GM18909 (cell line): ENCODE measurements at regions not wholly inside any gene's neighbourhood (a gene's known extent, or its start where the extent isn't known, plus 50 kb on each side); places are given as distances from the start of the nearest gene placed in this dataset.

Source experiments
- ATAC-seq: cut with Tn5 transposase; IDR thresholded peaks from one replicate; pipeline ENCODE4 v1.9.1; 2021; ENCODE audit warnings: mild to moderate bottlenecking; ENCODE audit not compliant: unreplicated experiment, poor library complexity

DNA sequence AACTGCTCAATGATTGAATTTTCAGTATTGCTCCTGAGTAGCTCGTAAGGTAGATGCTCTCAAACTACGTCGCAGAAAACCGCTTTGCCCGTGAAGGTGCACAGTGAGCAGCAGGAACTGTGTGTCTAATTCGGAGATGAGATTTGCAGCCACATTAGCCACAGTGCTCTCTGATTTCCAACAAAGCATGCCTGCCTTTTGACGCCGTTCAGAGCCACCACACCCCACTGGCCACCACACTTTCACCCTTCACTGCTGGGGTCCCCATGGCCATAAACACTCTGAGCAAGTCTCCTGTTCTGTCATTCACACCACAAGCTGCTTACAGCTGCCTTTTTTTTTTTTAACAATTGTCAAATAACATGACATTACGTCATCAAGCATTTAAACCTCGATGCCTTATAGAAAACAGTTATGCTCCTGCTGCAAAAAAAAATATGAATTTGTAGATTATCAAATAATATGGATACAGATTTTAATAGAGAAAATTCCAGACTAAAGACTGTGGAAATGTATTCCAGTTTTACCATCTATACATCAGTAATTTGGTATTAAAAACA lies 578.8 kb upstream of the PFKP start:
- ATAC-seq, result no peak

DNA sequence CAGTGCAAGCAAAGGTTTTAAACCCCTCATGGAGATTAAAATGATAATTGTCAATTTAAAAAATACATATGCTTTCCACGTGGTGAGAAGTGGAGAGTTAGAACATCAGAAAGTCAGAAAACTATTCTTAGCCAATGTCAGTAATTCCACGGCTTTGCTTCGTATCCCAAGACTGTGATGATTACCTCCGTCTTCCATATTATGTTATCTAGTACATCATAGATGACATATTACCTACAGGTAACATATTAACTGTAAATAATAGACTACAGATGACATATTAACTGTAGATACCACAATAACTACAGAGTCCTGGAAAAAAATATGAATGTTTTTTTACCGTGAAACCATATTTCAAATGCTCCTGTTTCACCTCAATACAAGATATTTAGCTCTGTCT lies 579.4 kb upstream of the PFKP start:
- ATAC-seq, result no peak

DNA sequence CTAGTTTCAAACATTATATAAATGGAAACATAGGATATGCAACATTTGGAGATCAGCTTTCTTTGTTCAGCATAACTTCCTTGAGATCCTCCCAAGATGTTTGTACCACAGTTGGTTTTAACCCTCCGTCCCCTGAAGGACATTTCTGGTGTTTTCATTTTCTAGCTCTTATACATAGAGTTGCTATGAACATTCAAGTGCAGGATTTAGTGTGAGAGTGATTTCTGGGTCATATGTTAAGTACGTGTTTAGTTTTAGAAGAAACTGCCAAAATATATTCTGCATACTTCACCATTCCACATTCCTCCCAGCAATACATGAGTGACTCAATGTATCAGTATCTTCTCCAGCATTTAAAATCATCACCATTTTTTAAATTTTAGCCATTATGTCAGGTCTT lies 588.7 kb upstream of the PFKP start:
- ATAC-seq, result no peak

DNA sequence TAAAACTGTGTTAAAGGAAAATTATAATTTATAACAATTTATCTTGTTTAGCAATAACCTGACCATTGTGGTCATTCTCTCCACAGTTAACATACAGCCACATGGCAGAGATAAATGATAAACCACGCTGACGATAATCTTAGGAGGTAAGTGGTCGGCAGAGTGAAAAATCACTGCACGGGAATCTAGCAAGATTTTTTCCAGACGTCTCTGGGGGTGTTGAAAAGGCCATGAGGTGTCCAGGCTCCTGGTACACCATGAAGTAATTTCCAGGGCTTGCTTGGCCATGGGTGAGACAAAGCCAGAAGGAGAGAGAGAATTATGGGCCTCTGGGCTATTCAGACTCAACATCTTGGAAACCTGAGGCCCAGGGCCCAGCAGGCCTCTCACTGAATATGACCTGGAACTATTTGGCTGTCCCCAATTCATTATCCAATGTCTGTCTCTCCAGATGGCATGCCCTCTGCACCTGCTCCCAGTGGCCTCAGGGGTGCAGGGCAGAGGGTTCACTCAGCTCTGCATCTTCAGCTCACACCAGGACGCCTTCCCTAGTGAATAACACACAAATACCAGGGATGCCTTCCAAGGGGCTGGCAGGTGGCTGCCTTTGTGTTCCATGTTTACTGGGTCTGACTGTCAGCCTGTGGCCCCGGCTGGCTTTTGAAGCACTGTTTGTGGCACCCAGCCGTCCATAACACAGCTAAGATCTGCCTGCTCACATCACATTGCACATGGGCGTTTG lies 590.4 kb upstream of the PFKP start:
- ATAC-seq, result no peak

DNA sequence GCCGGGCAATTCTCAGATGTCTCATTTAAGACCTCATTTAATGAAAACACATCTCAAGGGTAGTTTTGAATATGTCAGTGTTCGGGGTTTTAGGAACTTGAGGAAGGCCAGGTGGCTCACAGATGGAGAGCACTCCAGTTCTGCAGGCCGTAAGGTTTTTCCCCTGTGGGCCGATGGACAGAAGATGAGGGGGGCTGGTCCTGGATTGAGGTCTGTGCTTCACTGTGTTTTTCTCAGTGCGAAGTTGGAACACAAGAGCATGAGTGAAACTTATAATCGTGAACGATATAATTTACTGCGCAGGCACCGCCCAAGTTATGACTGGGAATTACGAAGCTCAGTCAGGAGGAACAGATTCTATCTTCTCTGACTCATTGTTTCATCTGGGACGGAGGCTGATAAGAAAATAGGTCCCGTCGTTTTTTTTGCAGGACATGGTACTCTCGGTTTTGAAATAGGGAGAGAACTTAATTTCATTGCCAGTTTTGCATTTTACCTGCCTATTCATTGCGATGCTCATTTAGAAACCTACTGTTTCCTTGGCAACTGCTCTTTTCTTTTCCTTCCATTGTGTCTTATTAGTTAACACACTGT lies 591.0 kb upstream of the PFKP start:
- no peak for ATAC-seq

DNA sequence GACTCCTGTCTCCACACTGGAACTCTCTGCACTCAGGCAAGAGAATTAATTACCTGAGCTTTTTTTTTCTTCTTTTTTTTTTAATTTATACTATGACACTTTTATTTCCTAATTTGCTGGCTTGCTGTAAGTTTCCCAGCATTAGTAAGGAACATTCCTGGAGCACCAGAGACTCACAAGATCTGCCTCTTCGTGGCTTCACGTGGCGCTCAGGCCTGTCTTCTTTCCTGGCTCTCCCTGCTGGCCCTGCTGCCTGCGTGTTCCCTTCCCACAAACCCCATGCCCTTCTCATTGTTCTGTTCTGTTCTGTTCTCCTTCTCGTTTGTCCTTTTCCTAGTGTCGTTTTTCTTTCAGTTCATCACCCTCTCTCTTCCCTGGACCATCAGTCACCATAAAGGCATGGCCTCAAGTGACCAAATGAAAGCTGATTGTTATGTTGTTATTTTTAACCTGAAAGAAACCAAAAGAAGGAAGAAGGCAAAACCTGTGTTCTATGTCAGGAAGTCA lies 591.6 kb upstream of the PFKP start:
- no peak for ATAC-seq

DNA sequence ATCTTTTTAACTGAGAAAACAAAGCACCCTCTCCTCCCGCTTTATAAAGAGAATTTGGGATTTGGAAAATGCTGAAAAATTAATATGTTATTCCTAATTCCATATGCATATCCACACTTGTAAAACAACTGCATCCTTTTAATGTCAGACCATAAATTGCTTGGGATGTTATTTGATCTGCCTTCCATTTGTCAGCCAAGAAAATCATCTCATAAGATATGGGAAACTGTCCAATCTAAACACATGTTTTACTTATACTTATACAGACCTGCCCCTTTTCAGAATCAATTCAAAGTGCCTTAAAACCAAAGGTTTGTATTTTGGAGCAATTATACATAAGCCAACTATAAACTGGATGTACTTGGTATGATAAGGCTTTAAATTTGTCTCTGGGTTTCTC lies 595.5 kb upstream of the PFKP start:
- no peak for ATAC-seq

DNA sequence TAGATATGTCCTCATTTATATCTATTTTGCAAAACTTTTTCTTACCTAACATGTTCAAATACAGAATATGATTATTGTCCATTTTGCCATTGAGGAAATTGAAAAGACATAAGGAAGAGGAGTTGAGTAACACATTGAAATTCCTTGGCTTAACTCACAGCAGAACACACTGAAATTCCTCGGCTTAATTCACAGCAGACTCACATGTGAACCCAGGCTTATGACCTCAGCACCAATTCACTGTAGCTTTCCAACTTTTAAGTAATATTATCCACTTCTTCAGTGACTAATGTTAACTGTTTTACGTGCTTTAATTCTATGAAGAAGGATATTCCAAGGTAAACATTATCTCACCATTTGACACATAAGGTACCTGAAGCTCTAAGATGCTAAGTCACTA lies 597.5 kb upstream of the PFKP start:
- no peak for ATAC-seq

DNA sequence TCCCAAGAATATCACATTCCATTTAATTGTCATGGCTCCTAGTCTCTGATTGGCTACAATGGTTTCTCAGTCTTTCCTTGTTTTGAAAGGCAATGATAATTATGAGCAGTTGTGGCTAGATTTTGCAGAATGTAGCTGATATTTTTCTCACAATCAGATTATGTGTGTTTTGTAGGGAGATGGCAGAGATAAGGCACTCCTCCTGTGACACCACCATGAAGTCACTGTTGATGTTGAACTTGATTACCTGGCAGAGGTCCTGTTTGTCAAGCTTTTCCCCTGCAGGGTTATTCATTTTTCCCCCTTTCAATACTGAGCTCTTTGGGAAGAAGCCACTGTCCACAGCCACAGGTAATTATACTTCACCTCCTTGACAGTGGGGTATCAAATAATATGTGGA lies 602.9 kb upstream of the PFKP start:
- ATAC-seq, result no peak

DNA sequence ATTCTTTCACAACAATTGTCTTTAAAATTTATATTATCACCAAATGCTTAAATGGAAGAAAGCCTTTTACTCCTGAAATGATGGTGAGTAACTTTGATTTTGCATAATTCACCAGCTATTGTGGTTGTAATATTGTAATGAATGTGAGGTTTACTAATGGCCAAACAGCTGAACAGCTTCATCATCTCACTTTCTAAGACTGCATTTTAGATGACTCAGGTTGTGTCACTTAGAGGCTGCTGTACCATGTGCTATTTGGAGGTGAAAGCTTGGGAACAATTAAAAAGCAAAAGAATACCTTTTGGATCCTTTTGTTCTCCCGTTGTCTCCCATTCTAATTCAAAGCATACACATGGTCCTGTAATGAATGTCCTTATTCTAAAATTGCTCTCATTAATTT lies 604.0 kb upstream of the PFKP start:
- no peak for ATAC-seq

DNA sequence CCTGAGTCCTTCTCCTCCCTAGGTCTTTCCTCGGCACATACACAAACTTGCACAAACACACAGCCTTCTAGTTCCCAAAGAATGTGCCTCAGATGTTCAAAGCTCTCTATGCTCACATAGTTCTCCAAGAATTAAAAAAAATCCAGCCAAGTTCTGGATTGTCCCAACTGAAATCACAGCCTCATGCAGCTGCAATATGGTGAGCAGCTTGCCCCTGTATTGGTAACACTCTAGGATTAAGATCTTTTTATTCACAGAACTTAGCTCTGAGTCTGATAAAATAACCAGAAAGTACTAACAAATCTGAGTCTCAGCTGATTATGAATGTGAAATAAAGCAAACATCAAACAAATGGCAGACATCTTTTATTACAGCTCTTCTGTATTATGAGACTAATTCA lies 604.8 kb upstream of the PFKP start:
- no peak for ATAC-seq

DNA sequence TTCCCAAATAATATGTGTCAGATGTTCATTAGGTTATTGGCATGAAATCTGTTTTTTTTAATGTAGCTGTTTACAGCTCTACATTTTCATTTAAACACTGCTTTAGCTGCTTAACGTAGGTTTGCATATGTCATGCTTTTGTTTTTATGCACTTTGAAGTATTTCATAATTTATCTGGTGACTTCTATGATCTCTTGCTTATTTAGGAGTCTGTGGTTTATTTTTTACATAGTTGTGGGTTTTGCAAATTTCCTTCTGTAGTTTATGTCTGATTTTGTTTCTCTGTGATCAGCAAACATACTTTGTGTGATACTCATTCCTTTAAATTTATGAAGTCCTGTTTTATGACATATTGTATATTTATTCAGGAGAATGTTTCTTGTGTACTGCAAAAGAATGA lies 606.5 kb upstream of the PFKP start:
- ATAC-seq, result no peak

DNA sequence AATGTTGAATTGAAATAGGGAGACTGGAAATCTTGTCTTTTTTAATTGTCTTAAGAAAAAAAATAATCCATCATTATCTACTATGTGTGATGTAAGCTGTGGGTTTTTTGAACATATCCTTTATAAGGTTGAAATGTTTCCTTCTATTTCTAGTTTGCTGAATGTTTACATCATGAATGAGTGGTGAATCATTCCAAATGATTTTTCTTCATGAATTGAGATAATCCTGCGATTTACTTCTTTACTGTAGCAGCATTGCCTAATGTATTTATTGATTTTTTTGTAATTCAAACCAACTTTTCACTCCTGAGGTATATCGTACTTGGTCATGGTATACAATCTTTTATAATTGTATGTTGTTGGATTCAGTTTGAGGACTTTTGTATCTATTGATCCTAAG lies 607.6 kb upstream of the PFKP start:
- no peak for ATAC-seq

DNA sequence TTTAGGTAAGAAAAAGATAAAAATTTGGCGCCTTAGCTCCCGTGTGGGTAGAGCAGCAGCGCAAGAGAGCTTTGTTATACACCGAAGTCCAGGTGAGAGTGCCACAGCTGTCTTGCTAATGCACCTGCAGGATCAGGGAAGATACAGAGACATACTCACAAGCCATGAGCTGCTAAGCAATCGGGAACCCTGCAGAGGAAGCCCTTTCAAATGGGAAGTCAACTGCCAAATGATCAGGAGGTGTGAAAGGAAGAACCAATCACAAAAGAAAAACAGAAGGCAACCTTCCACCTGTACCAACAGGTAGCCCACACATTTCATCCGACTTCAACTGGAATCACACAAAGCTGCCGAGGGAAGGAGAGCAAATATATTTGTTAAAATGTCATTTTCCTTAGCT lies 610.5 kb upstream of the PFKP start:
- no peak for ATAC-seq

DNA sequence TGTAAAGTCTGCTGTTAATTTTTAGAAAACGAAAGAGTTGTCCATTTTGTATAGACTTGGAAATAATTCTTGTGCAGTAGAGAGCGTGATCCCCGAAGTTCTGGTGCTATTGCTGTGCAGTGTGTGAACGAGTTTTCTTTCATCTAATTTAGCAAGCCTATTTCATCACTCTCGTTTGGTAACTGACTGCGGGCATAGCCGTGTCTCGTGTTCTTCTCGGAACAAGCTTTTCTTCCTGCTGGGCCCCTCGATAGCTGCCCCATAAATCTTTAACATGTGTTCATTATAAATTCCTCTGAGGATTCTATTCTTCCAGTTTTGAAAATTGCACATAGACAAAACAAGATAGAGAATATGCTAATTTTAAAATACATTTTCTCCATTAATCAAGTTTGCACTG lies 622.0 kb upstream of the PFKP start:
- ATAC-seq, result no peak

DNA sequence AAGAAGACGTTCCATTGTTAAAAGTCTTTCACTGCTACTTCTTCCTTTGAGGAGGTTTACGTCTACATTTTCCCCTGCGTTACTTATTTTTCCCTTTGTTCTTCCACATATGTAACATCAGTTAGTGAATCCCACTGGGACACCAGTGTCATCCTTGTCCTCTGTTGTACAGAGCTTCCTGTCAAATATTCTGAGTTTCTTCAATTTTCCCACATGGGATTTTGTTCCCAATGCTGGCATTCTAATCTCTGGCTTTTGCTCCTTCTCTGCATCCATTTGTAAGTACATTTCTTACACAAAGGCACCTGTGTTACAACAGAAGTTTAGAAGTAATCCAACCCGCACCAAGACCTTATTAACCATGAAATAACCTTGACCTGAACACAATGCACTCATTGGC lies 627.4 kb upstream of the PFKP start:
- ATAC-seq, result no peak

DNA sequence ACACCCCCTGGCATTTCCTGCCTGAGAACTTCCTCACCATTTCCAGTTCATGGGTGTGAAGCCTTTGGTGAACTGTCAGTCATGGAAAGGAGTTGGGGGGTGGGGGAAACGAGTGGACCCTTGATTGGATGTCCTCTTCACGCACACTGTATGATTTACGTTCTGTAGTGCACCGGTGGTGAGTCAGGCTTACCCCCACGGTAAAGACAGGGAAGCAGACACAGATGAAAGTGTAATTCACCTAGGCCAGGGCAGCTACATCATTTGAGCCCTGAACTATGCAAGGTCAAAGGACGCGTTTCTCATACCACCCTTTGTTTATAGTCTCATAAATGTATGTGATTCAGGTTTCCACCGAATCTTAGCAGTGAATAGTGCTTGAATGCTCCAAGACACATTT lies 628.3 kb upstream of the PFKP start:
- no peak for ATAC-seq

DNA sequence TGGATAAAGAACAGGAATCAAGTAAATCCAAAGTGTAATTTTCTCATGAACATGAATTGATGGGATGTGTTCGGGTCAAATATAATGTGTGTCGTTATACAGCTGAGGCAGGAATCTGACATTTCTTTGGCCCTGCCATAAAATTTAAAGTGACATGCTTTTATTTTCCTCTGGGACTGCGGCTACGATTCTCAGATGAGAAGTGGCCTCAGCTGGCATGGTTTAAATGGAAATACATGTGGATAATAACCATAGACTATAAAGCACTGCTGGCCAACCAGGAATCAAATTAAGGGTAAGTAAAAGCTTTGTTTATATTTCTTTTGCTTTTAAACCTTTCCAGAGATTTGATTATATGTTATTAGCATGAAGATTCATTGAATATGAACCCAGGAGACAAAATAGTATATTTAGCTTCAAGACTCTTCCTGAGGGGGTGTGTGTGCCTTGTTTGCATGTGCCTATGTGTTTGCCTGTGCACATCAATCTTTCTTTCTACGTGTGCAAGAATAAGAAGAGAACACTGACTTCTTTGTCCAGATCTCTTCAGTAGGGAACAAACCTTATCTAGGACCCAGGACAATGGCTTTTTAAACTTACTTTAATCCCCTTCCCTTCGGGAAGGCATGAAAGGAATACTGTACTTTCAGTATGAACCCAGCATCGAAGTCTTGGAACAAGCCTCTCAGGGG lies 629.0 kb upstream of the PFKP start:
- ATAC-seq, result no peak

DNA sequence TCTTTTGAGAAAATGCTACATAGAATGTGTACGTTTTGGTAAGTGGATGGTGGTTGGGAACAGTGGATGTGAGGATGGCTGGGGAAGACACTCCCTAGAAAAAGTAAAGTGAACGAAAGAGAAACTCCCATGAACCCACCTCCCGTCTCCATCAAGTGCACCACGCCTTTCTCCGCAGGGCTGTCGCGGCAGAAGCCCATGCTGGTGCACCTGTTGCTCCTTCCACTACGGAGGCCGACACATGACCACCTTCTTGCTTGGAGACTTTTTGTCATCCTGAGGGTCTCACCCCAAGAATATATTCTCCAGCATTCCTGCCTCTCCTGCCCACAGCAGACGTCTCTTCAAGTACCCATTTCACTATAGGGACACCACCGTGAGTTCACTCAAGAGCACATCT lies 630.4 kb upstream of the PFKP start:
- no peak for ATAC-seq

DNA sequence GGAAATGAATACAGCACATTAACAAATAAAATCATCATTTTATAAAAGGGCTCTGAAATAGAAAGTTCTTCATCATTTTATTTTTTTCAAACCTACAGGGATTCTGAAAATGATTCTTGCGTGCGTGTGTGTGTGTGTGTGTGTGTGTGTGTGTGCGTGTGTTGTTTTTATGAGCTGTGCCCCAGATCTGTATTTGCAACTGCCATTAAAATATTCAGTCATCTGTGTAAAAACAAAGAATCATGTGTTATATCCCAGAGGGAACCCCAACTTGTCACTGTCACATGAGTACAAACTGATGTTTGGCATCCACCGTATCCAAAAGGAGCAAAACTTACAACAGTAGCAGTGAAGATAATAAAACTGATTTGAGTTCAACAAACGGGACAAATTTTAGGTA lies 635.4 kb upstream of the PFKP start:
- ATAC-seq, result no peak

DNA sequence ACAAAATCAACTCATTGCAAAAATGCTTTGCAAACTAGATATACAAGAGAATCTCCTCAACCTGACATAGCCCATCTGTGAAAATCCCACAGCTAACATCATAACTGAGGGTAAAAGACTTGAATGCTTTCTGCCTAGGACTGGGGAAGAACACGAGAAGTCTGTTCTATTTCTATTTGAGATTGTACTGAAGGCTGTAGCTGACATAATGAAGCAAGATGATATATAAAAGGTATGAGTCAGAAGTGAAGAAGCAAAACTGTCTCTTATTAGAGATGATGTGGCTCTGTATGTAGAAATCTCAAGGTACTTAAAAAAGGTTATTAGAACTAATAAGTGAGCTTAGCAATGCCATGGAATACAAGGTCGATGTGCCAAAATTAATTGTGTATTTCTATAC lies 639.9 kb upstream of the PFKP start:
- no peak for ATAC-seq
